Activated CD4-positive, alpha-beta T cell treated with anti-CD3 and anti-CD28 coated beads, Interleukin-2, Interleukin-4, amounts not matched to agents 100 ng/mL and 50 ng/mL, durations not matched to agents 16 hours and 8 hours (primary cell): ENCODE measurements at regions not wholly inside any gene's neighbourhood (a gene's known extent, or its start where the extent isn't known, plus 50 kb on each side); places are given as distances from the start of the nearest gene placed in this dataset.

Source experiments
- DNase-seq: peaks from one replicate; pipeline ENCODE4 v3.0.0-alpha.2; 2020; ENCODE audit warnings: low spot score

DNA sequence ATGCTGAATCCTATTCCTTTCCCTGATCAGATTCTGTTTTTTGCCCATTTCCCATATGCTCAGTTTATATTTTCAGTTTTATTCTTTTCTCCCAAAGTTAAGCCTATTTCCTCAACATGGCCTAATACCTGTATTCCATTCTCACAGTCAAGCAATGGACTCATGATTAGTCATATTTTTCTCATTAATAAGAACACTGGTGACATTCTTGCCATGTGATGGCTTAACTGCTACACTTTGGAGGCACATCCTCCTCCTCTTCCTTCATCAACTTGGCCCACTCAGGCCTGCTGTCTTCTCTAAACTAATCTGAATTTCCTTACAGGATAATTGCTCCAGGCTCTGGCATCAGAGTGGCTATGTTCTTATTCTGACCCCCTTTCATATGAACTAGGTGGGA lies 679.2 kb downstream of the NYAP2 start:
- no peak for DNase-seq

DNA sequence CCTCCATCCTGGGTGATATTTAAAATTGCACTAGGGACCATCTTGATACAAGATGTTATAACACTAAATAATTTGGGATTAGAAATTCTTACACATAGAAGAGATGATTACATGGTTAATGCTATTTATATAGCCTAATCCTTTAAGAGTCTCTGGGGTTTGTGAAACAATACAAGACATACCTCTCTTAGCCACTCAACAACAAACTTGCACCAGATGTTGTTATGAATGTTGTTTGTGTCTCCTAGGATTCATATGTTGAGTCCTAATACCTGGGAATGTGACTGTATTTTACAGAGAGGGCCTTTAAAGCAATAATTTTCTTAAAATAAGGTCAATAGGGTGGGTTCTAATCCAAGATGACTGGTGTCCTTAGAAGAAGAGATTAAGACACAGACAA lies 678.3 kb downstream of the NYAP2 start:
- no peak for DNase-seq

DNA sequence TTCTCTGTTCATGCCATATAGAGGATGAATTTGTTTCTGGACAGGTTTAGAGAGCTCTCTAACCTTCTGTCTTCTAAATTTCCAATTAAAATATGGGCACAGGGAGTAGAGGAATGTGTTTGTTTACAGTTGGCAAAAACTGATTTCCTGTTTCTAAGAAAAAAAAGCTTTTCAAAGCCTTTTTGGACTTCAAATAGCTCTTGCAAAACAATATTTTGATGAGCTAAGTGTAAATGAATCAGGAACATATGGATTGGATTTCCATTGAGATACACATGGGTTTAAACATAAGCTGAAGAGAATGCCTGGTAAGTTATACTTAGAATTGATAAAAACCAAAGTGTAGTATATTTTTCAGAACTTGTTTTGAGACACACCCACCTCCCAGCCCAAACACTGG lies 677.5 kb downstream of the NYAP2 start:
- DNase-seq, result no peak

DNA sequence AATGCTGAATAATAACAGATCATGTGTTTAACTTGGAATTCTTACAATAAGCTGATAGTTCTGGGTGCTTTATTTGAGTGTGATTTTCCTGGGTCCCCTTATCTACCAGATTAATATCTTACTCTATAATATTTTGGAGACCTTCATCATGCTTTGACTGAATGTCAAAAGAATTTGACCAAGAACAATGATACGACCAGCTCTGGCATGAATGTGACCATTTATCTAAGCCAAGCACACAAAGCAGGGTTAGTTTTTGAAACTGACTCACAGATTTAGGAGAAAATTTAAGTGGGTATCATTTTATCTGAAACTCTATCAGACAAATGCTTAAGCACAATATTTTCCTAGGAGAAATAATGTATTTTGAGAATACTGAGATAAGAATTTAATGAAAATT lies 677.0 kb downstream of the NYAP2 start:
- no peak for DNase-seq

DNA sequence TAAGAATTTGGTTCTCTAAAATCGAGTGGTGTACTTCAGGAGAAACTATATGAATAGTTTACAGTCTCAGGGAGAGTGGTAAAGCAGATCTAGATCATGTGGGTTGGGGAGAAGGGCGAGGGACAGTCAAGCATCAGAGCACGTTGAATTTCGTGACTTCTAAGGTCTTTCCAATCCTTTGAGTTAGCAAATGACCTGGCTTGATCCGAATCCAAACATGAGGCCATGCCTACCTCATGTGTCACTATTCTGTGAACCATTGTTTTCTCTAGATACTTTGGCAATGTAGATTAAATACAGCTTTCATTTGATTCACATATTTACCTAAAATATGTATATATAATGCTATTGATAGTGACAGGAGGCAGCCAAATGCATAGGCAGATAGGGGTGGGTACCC lies 674.9 kb downstream of the NYAP2 start:
- no peak for DNase-seq

DNA sequence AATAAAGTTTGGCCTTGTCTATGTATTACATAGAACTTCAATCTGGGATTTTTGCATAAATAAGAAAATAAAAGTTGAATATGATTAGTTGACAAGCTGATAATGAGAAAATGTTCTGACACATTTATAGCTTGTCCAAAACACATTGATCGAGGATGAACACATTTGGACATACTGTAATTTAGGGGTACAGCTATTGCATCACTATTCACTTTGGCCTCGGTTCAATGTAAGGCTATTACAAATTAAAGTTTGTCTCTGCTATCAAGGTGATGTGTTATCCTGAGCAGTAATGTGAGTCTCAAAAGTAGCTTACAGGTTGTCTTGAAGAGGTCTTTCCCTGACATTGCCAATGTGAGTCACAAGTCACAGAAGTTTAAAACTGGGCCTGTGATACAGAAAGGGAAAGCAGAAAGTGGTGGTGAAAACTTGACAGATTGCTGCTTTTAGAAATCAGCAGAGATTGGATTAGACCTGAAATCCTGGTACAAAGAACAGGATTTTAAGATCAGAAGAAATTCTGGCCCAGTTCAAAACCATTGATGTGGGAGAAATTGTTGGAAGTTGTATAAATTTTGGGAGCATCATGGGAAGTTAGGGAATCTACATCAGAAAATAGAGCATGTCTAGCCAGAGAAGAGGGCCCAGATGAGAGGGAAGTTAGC lies 674.1 kb downstream of the NYAP2 start:
- DNase-seq, result no peak

DNA sequence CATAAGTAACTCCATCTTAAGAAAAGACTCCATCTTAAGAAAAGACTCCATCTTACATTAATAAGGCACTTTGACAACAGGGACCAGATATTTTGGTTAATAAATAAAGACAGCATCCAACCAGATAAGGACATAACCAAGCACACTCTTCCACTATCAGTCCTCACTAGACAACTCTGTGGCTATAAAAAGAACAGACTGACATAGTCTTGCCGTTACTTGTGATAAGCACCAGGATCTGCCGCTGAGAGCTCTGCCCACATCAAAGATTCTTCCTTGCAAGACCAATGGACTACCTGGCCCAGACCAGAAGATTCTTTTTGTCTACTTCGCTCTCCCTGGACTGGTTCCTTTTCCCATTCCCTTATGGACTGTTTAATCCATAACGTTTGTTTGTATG lies 667.4 kb downstream of the NYAP2 start:
- no peak for DNase-seq

DNA sequence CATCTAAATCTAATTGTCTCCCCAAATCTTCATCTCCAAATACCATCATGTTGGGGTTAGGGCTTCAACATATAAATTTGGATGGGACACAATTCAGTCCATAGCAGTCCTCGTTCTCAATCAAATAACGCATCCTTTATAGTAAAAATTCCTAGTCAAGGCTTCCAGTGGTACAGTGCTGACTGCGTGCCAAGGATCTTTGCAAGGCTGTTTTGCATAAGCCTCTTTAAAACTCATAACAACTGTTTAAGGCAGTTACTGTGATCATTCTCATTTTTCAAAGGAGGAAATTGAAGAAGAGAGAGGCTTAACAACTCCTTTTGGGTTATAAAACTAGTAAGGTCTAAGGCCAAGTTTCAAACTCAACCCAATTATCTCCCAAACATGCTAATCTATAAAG lies 666.9 kb downstream of the NYAP2 start:
- no peak for DNase-seq

DNA sequence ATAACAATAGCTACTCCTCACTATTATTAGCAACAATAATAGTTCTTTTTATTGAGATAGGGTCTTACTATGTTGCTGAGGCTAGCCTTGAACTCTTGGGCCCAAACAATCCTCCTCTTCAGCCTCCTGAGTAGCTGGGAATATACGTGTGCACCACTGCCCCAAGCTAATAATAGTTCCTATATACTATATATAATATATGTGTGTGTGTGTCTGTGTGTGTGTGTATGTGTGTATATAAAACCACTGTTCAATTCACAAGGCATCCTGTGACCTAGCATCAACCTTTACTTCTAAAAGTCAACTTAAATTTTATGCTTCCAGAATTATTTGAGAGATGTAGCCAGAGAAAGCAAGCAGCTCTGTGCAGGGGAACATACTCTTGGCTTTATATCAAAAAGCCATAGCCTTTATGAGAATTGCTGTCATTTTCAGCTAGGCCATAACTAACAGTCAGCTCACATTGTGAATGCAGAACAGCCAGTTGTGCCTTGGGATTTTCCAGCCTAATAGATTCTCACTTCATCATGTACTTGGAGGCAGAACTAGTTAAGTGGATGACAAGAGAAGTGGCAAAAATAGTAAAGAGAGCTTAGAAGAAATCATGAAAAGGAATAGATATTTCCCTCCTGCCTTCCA lies 665.5 kb downstream of the NYAP2 start:
- DNase-seq, result no peak

DNA sequence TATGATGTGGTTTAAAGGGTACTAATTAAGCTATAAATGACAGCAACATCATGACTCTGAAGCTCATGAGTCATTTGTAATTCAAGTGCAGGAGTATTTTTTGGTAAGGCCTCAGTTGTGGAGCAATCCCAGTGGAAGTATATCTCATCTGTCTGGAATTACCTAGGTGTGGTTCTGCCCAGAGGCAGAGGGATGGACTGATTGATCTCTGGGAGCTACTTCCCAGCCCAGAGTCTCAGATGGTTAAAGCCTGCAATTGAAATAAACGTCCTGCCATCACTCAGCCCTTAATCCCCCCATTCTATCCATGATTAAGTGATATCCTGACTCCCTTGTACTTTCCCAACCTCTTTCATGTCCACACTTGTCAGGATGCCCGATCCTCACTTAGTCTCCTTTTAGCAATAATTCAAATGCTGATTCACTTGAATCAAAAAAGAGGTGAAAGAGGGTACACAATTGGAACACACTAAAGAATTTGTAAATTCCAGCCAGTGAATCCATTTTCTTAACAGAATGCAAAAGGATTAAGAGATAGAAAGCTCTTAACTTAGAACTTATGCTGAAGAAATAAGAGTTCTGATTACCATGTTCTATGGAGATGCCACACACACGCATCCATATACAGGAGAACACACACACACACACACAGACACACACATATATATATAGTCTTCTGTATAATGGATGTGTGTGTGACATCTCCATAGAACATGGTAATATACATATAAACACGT lies 664.4 kb downstream of the NYAP2 start:
- DNase-seq, result no peak

DNA sequence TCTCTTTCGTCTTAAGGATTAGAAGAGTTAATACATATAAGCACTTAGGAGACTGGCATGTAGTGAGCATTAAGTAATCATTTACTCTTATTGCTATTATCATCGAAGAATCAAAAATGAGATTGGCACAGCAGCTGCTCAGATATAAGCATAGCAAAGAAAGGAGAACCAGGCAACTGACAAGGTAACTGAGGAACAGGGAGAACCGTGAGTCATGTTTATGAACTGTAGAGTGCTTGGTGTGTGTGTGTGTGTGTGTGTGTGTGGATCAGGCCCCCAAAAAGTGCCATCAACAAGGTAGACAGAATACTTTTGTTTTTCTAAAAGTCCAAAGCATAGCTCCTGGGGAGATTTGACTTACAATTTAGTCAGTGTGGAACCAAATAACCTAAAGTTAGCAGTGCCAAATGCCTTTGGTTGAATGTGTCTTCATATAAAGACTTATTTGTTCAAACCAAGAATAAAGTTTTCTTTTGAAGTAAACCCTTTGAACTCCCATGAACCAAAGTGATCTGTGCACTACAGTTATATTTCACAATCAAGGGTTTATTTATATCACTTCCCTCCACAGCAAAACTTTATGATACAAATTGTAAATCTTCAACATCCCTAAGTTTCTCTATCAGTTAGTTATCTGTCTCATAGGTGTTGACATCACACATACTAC lies 660.6 kb downstream of the NYAP2 start:
- DNase-seq, result no peak

DNA sequence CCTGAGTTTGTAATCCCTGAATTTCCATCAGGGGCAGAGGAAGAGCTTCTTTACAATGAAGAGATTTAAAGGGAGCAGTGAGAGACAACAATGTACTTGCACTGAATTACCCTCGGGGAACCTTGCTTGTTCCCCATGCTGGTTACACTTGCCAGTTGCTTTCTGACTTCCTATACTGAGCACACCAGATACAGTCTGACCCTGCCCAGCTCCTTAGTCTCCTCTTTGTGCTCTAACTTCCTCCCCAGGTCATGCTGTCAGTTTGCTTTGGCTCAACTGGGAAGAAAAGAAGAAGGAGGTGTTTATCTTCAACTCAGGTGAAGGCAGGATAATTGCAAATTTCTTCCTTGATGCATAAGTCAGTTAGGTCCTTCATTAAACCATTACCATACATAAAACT lies 658.4 kb downstream of the NYAP2 start:
- no peak for DNase-seq

DNA sequence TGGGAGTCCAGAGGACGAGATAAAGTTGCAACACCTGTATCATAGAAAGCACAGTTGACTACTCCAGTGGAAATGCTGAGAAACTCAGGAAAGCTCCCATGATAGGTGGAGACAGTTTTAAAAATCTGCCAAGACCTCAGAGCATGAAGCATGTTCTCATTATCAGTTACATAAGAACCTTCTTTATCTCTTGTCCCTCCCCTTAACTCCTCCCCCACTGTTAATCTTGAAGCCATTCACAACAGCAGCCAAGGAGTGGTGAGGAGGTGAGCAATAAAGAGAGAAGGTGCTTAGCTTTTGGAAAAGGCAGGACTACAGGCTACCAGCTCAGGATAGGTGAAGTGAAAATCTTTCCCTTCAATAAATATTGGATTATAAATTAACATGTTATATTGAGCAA lies 657.9 kb downstream of the NYAP2 start:
- DNase-seq, result no peak

DNA sequence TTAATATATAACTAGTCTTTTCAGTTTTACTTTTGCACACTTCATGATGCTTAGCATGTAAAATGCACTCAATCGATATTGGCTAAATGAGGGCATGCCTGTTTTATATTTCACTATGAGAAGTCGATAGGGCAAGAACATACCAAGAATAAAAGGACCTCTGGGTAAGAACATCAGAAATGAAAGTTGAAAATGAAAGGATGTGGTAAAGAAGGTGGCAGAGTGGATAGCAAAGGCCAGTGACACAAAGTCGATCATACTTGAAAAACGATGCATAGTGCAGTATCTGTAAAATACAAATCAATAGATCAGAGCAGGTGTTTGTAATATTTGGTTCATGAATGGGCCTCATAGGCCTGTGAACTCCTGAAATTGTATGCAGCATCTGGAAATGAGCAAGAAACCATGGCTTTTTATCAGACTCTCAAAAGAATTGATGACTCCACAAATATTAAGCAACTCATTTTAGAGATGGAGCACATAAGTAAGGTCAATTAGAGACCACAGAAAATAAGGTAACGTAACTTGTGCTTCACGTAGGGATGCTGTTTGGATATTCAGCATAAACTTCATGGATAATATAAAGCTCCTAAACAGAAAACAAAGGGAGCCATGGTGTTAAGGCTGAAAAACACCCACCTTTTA lies 653.4 kb downstream of the NYAP2 start:
- no peak for DNase-seq

DNA sequence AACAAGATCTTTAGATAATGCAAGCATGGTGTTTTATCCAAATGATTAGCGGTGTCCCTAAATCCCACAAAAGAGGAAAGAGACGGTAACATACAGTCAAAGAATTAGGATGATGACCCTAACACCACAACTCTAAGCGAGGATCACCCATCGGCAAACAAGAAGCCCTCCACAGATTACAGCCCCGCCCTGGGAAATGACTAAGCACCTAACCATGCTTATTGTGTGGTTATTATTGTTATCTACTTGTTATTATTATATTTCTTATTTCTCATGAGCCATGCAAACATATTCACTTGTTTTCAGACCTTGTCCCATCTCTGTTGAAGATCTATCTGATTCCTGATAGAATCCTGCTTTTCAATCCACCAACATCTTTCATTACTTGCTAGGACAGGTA lies 651.3 kb downstream of the NYAP2 start:
- no peak for DNase-seq

DNA sequence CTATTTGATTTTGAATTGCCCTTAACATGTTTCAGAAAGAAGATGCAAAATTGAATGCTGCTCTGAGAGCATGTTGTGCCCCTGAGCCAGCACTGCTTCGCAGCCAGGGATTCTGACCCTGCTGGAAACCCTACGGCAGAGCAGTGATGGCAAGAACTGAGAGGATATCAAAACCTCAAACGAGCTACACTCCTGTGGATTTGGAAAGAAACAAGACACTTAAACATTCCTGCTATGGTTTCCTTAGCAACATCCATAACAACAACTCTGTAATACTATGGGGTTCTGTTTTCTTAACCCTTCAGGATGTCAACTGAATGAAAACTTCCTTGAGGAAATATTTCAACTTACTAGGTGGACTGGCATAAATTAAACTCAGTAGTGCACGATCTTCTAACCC lies 649.1 kb downstream of the NYAP2 start:
- DNase-seq, result no peak

DNA sequence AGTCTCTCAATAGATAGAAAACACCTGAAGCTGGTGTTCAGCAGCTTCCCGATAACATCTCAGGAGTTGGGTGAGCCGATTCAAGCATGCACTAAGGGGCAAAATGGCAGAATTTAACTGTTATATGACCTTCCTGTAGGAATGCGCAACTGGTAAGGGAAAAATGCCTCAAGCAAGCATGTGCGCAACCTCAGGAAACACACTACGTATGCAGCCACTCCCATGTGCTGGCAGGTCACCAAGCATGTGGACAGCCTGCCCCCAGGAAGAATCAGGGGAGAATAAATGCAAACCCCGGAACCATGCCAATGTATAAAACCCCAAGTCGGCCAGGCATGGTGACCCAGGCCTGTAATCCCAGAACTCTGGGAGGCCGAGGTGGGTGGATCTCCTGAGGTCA lies 645.6 kb downstream of the NYAP2 start:
- no peak for DNase-seq

DNA sequence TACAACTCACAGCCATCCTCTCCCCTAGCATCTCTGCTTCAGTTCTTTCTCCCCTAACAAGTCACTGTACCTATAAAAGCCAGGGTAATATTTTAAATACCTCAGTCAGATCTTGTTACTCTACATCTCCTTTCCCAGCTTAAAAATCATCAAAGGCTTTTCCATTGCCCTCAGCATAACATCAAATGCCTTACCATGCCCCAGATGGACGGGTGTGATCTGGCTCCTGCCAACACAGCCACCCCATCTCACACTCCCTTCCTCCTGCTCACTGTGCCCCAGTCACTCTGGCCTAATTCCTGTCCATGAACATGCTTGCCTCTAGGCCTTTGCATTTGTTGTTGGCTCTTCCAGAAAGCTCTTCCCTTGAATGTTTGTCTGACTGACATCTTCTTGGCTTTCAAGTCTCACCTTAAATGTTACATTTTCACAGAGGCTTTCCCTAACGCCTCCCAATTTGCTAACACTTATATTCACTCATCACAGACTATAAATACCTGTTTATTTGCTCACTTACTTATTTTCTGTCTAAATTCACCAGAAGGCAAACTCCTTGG lies 640.9 kb downstream of the NYAP2 start:
- no peak for DNase-seq

DNA sequence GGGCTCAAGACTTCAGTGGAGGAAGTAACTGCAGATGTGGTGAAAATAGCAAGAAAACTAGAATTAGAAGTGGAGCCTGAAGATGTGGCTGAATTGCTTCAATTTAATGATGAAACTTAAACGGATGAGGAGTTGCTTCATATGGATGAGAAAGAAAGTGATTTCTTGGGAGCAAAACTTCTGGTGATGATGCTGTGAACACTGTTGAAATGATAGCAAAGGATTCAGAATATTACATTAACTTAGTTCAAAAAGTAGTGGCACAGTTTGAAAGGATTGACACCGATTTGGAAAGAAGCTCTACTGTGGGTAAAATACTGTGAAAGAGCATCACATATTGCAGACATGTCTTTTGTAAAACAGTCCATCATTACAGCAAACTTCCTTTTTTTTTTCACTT lies 638.0 kb downstream of the NYAP2 start:
- no peak for DNase-seq

DNA sequence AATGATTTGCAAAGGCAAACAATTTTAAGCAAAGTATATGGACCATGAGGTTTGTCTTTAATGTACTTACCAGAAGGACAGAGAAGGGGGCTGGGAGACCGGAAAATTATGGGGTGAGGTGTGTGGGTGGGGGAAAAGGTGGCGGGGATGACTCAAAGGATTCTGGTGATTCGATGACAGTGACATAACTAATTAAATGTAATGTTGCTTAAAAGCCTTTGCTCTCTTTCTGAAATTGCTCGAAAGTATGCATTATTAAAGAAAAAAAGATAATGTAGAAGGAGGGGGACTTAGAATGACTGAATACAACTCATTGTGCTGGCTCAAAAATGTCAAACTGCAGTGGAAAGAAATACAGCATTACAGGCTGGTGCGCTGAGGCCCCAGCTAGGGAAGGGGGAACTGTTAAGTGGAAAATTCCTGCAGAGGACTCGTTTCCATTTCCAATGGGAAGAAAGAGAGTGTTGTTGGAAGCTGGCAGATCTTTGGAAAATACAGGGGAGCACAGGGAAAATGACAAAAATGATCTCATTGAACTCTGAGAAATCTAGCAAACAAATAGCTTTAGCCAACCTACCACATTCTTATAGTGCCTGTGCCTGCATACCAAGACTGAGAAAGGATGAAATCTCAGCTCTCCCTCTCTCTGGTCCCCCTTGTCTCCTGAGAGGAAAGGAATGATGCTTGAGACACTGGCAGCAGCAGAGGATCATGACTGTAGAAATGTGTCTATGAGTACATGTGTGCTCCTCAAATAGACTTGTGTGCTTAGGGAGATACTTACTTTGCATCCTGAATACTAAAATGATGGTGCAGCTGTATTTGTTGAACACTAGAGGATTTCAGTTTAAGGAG lies 632.4 kb downstream of the NYAP2 start:
- DNase-seq, result peak; percentile 4
